WTC11 (cell line): ENCODE measurements at regions not wholly inside any gene's neighbourhood (a gene's known extent, or its start where the extent isn't known, plus 50 kb on each side); places are given as distances from the start of the nearest gene placed in this dataset.

Experiments used
- ATAC-seq: fragments of 200-7000 bp; cut with Tn5 transposase; 2 replicates; pipeline ENCODE4 v1.10.0; 2021; ENCODE audit warnings: mild to moderate bottlenecking, moderate library complexity
- CTCF ChIA-PET: fragments of 300-600 bp; sonication (Branson Sonifier 250); formaldehyde crosslinking; loops from one replicate; lab custom pipeline; 2021; ENCODE audit warnings: antibody characterized with exemption; lab: Charles Lee
- POLR2A ChIA-PET: fragments of 350-600 bp; sonication (Branson Sonifier 250); formaldehyde crosslinking; loops from one replicate; lab custom pipeline; 2021; ENCODE audit warnings: antibody characterized with exemption; lab: Charles Lee
- DNase-seq: peaks from one replicate; pipeline ENCODE4 v3.0.0; 2021; ENCODE audit warnings: low spot score
- H3K27ac Mint-ChIP-seq: 2 replicates; pipeline ENCODE4 v1.8.0; 2021; ENCODE audit warnings: mixed read lengths
- H3K27me3 Mint-ChIP-seq: 2 replicates; pipeline ENCODE4 v1.8.0; 2021; ENCODE audit warnings: low read depth, mild to moderate bottlenecking, moderate library complexity, mixed read lengths
- H3K36me3 Mint-ChIP-seq: 2 replicates; pipeline ENCODE4 v1.8.0; 2021; ENCODE audit warnings: mixed read lengths
- H3K4me1 Mint-ChIP-seq: 2 replicates; pipeline ENCODE4 v1.8.0; 2022; ENCODE audit warnings: mixed read lengths
- H3K4me3 Mint-ChIP-seq: 2 replicates; pipeline ENCODE4 v1.8.0; 2021; ENCODE audit warnings: mild to moderate bottlenecking, moderate library complexity, mixed read lengths
- H3K9me3 Mint-ChIP-seq: 2 replicates; pipeline ENCODE4 v1.8.0; 2021; ENCODE audit warnings: mixed read lengths
- ATF6 ChIP-seq: sonication (generic); formaldehyde crosslinking; IDR thresholded peaks from 2 replicates; pipeline ENCODE4 v1.8.1; 2023; ENCODE audit warnings: mild to moderate bottlenecking, missing genetic modification reagents
- CBFB ChIP-seq: sonication (generic); formaldehyde crosslinking; IDR thresholded peaks from 2 replicates; pipeline ENCODE4 v1.8.1; 2022; ENCODE audit warnings: mild to moderate bottlenecking, low read depth, missing genetic modification reagents
- CDX4 ChIP-seq: fragments of 250-450 bp; sonication (Bioruptor Pico); IDR thresholded peaks from 2 replicates; pipeline ENCODE4 v1.9.0; 2021; ENCODE audit warnings: moderate library complexity, mild to moderate bottlenecking, inconsistent platforms, borderline replicate concordance
- EMX1 ChIP-seq: fragments of 250-450 bp; sonication (Bioruptor Pico); IDR thresholded peaks from 2 replicates; pipeline ENCODE4 v1.8.0; 2021; ENCODE audit warnings: mild to moderate bottlenecking
- ERG ChIP-seq: fragments of 250-450 bp; sonication (Bioruptor Pico); IDR thresholded peaks from 2 replicates; pipeline ENCODE4 v1.8.0; 2021; ENCODE audit warnings: mild to moderate bottlenecking
- ETV6 ChIP-seq: sonication (generic); formaldehyde crosslinking; IDR thresholded peaks from 2 replicates; pipeline ENCODE4 v1.8.1; 2022; ENCODE audit warnings: mild to moderate bottlenecking, missing genetic modification reagents
- FOXK1 ChIP-seq: sonication (generic); formaldehyde crosslinking; IDR thresholded peaks from 2 replicates; pipeline ENCODE4 v1.8.0; 2022; ENCODE audit warnings: mild to moderate bottlenecking, moderate library complexity, missing genetic modification reagents
- GABPB1 ChIP-seq: sonication (generic); formaldehyde crosslinking; IDR thresholded peaks from 2 replicates; pipeline ENCODE4 v1.8.1; 2023; ENCODE audit warnings: mild to moderate bottlenecking, missing genetic modification reagents
- HMGXB4 ChIP-seq: sonication (generic); formaldehyde crosslinking; IDR thresholded peaks from 2 replicates; pipeline ENCODE4 v1.8.1; 2023; ENCODE audit warnings: mild to moderate bottlenecking, moderate library complexity, missing genetic modification reagents
- IRF2 ChIP-seq: sonication (generic); formaldehyde crosslinking; IDR thresholded peaks from 2 replicates; pipeline ENCODE4 v1.8.0; 2022; ENCODE audit warnings: low read depth, missing genetic modification reagents, borderline replicate concordance
- JUN ChIP-seq: sonication (generic); formaldehyde crosslinking; IDR thresholded peaks from 2 replicates; pipeline ENCODE4 v1.8.0; 2023; ENCODE audit warnings: mild to moderate bottlenecking, missing genetic modification reagents
- NFYB ChIP-seq: sonication (generic); formaldehyde crosslinking; conservative IDR thresholded peaks from 2 replicates; pipeline ENCODE4 v1.8.0; 2022; ENCODE audit warnings: low read depth, missing genetic modification reagents
- NR2C2 ChIP-seq: sonication (generic); formaldehyde crosslinking; IDR thresholded peaks from 2 replicates; pipeline ENCODE4 v1.8.0; 2022; ENCODE audit warnings: mild to moderate bottlenecking, missing genetic modification reagents
- PREB ChIP-seq: sonication (generic); formaldehyde crosslinking; IDR thresholded peaks from 2 replicates; pipeline ENCODE4 v1.8.1; 2022; ENCODE audit warnings: mild to moderate bottlenecking, missing genetic modification reagents, moderate library complexity, borderline replicate concordance
- TEAD4 ChIP-seq: sonication (generic); formaldehyde crosslinking; IDR thresholded peaks from 2 replicates; pipeline ENCODE4 v1.8.0; 2022; ENCODE audit warnings: mild to moderate bottlenecking, missing genetic modification reagents
- TP53 ChIP-seq: sonication (generic); formaldehyde crosslinking; IDR thresholded peaks from 2 replicates; pipeline ENCODE4 v1.8.1; 2023; ENCODE audit warnings: mild to moderate bottlenecking, missing genetic modification reagents
- ZNF121 ChIP-seq: sonication (generic); formaldehyde crosslinking; IDR thresholded peaks from 2 replicates; pipeline ENCODE4 v1.8.0; 2023; ENCODE audit warnings: missing genetic modification reagents
- ZNF512 ChIP-seq: sonication (generic); formaldehyde crosslinking; IDR thresholded peaks from 2 replicates; pipeline ENCODE4 v1.8.1; 2022; ENCODE audit warnings: missing genetic modification reagents, borderline replicate concordance
- ZNF671 ChIP-seq: fragments of 250-450 bp; sonication (Bioruptor Pico); IDR thresholded peaks from 2 replicates; pipeline ENCODE4 v1.8.0; 2021; ENCODE audit warnings: mild to moderate bottlenecking

GRCh38 chr13:21826214-21827015 is 155.5 kb downstream of the FGF9 start (continued):
- TF ChIP-seq ETV6 (CRISPR knock-in tag) (no peak), EMX1 (CRISPR knock-in tag) (no peak)

GRCh38 chr13:21831654-21832324 is 160.9 kb downstream of the FGF9 start:
- H3K27ac Mint-ChIP-seq: no peak overlapping the region
- no peak for ATAC-seq
- TF ChIP-seq NFYB: no peak
- TF ChIP-seq ZNF121 (CRISPR knock-in tag): no peak
- no peak for TF ChIP-seq ZNF512
- TF ChIP-seq JUN (CRISPR knock-in tag): no peak
- TF ChIP-seq IRF2: no peak
- no peak for TF ChIP-seq NR2C2 (CRISPR knock-in tag)
- TF ChIP-seq CDX4: no peak
- TF ChIP-seq CBFB (CRISPR knock-in tag): no peak
- no peak for TF ChIP-seq ATF6
- TF ChIP-seq TP53 (CRISPR knock-in tag): no peak
- no peak for TF ChIP-seq TEAD4 (CRISPR knock-in tag)
- no peak for TF ChIP-seq FOXK1 (CRISPR knock-in tag)
- TF ChIP-seq ZNF671 (CRISPR knock-in tag): no peak
- TF ChIP-seq HMGXB4 (CRISPR knock-in tag): no peak
- no peak for TF ChIP-seq GABPB1 (CRISPR knock-in tag)
- TF ChIP-seq ERG (CRISPR knock-in tag): no peak
- TF ChIP-seq PREB (CRISPR knock-in tag): no peak
- TF ChIP-seq, all 79 proteins: peak for 0
- Mint-ChIP-seq H3K4me3 (no peak overlapping the region), H3K4me1 (no peaks in the 10 kb centered on the region), H3K9me3 (peaks cover 21% of the 10 kb centered on the region), H3K36me3 (peaks cover 7% of the 10 kb centered on the region; the same call in 1 of the 2 replicates), H3K27me3 (no peaks in the 10 kb centered on the region)
- POLR2A ChIA-PET: no interaction called here
- no peak for DNase-seq
- CTCF ChIA-PET: no interaction called here
